Mesenchymal stem cell (in vitro differentiated cells and primary cell): ENCODE measurements at regions not wholly inside any gene's neighbourhood (a gene's known extent, or its start where the extent isn't known, plus 50 kb on each side); places are given as distances from the start of the nearest gene placed in this dataset.
"Not testable (repeated sequence)": the region's sequence is repeated elsewhere in the genome, so short reads cannot be mapped to it uniquely, and the experiment has no call there.

Source experiments
- DNase-seq: peaks from one replicate; pipeline ENCODE4 v3.0.0-alpha.2; 2013
- H2AFZ ChIP-seq: one replicate; pipeline ENCODE4 v1.6.1; 2013; ENCODE audit warnings: low read depth, mild to moderate bottlenecking, control low read depth, inconsistent platforms, low read length, moderate library complexity
- H2AK5ac ChIP-seq: 2 replicates; pipeline ENCODE4 v1.6.1; 2013; ENCODE audit warnings: low read length, moderate library complexity, mild to moderate bottlenecking, inconsistent platforms; ENCODE audit not compliant: severe bottlenecking
- H2BK120ac ChIP-seq: one replicate; pipeline ENCODE4 v1.6.1; 2013; ENCODE audit warnings: low read depth, mild to moderate bottlenecking, inconsistent platforms, low read length, moderate library complexity
- H2BK12ac ChIP-seq, 2 experiments: one replicate each; pipeline ENCODE4 v1.6.1; 2013; ENCODE audit warnings: inconsistent platforms in 2 of 2, low read length in 2 of 2, mild to moderate bottlenecking in 2 of 2, moderate library complexity in 2 of 2, control low read depth in 1 of 2
- H2BK15ac ChIP-seq: one replicate; pipeline ENCODE4 v1.6.1; 2013; ENCODE audit warnings: mild to moderate bottlenecking, low read depth, inconsistent platforms; ENCODE audit not compliant: poor library complexity, severe bottlenecking
- H2BK5ac ChIP-seq: 2 replicates; pipeline ENCODE4 v1.6.1; 2013; ENCODE audit warnings: low read depth, mild to moderate bottlenecking, low read length, control low read depth, inconsistent platforms; ENCODE audit not compliant: poor library complexity, severe bottlenecking
- H3K14ac ChIP-seq, 2 experiments: one replicate each; pipeline ENCODE4 v1.6.1; 2013; ENCODE audit warnings: inconsistent platforms in 2 of 2, low read length in 2 of 2, control low read depth in 1 of 2, mild to moderate bottlenecking in 1 of 2, moderate library complexity in 1 of 2
- H3K18ac ChIP-seq, 2 experiments: one replicate each; pipeline ENCODE4 v1.6.1; 2013; ENCODE audit warnings: inconsistent platforms in 2 of 2, low read length in 2 of 2, control low read depth in 1 of 2, low read depth in 1 of 2, mild to moderate bottlenecking in 1 of 2
- H3K23ac ChIP-seq, 2 experiments: one replicate each; pipeline ENCODE4 v1.6.1; 2013; ENCODE audit warnings: inconsistent platforms in 2 of 2, low read length in 2 of 2, mild to moderate bottlenecking in 2 of 2, moderate library complexity in 2 of 2, control low read depth in 1 of 2
- H3K27ac ChIP-seq: 2 replicates; pipeline ENCODE4 v1.5.1; 2013; ENCODE audit warnings: mild to moderate bottlenecking, moderate library complexity, low read length, control low read depth, inconsistent platforms; ENCODE audit not compliant: poor library complexity, severe bottlenecking
- H3K27me3 ChIP-seq, 2 experiments: 2 replicates each; pipeline versions ENCODE4 v1.6.1 to v1.7.0; 2013; ENCODE audit warnings: low read length in 2 of 2, mild to moderate bottlenecking in 2 of 2, moderate library complexity in 2 of 2, control low read depth in 1 of 2, inconsistent platforms in 1 of 2; ENCODE audit not compliant: control insufficient read depth in 1 of 2, insufficient read depth in 1 of 2
- H3K36me3 ChIP-seq, 2 experiments: 2 replicates each; pipeline versions ENCODE4 v1.6.1 to v1.7.0; 2013; ENCODE audit warnings: low read length in 2 of 2, control low read depth in 1 of 2, inconsistent platforms in 1 of 2, low read depth in 1 of 2, mild to moderate bottlenecking in 1 of 2; ENCODE audit not compliant: insufficient read depth in 2 of 2, control insufficient read depth in 1 of 2
- H3K4ac ChIP-seq, 2 experiments: one replicate each; pipeline ENCODE4 v1.6.1; 2013; ENCODE audit warnings: inconsistent platforms in 2 of 2, low read length in 2 of 2, mild to moderate bottlenecking in 2 of 2, moderate library complexity in 2 of 2, control low read depth in 1 of 2, low read depth in 1 of 2
- H3K4me1 ChIP-seq: 2 replicates; pipeline ENCODE4 v1.6.1; 2013; ENCODE audit warnings: low read depth, low read length, control low read depth; ENCODE audit not compliant: control insufficient read depth, insufficient read depth
- H3K4me2 ChIP-seq: 2 replicates; pipeline ENCODE4 v1.6.1; 2013; ENCODE audit warnings: low read length, mild to moderate bottlenecking, inconsistent platforms; ENCODE audit not compliant: poor library complexity, severe bottlenecking
- H3K4me3 ChIP-seq, 2 experiments: 2 replicates each; pipeline versions ENCODE4 v1.5.1 to v1.7.0; 2013; ENCODE audit warnings: low read length in 2 of 2, mild to moderate bottlenecking in 2 of 2, control low read depth in 1 of 2, low read depth in 1 of 2; ENCODE audit not compliant: insufficient read depth in 1 of 2
- H3K79me1 ChIP-seq: replicated peaks from 2 replicates; pipeline ENCODE4 v1.6.1; 2013; ENCODE audit warnings: mild to moderate bottlenecking, control low read depth, low read length, inconsistent platforms; ENCODE audit not compliant: poor library complexity, severe bottlenecking
- H3K9ac ChIP-seq: 2 replicates; pipeline ENCODE4 v1.7.0; 2013; ENCODE audit warnings: mild to moderate bottlenecking, low read length, moderate library complexity
- H3K9me3 ChIP-seq: 2 replicates; pipeline ENCODE4 v1.7.0; 2013; ENCODE audit warnings: mild to moderate bottlenecking, low read length; ENCODE audit not compliant: control insufficient read depth
- H4K8ac ChIP-seq: one replicate; pipeline ENCODE4 v1.6.1; 2013; ENCODE audit warnings: inconsistent platforms, mild to moderate bottlenecking, low read length, moderate library complexity
- H4K91ac ChIP-seq: one replicate; pipeline ENCODE4 v1.6.1; 2013; ENCODE audit warnings: mild to moderate bottlenecking, low read length, inconsistent platforms
- WGBS: methylation state at CpG from one replicate; pipeline ENCODE4 v1.1.7; 2013; ENCODE audit warnings: mixed read lengths; 5-methylcytosine and 5-hydroxymethylcytosine counted together

- not testable (repeated sequence) for H3K4me1 ChIP-seq, H3K79me1 ChIP-seq, H2AK5ac ChIP-seq, H3K27ac ChIP-seq, H4K91ac ChIP-seq, H2AFZ ChIP-seq, H3K14ac ChIP-seq, H3K4me3 ChIP-seq, H2BK12ac ChIP-seq, H3K36me3 ChIP-seq, H3K9ac ChIP-seq, H2BK15ac ChIP-seq, H3K4ac ChIP-seq, DNase-seq, H2BK5ac ChIP-seq, H3K18ac ChIP-seq, H4K8ac ChIP-seq, H3K23ac ChIP-seq, H3K9me3 ChIP-seq, H3K4me2 ChIP-seq, H2BK120ac ChIP-seq
- 20% methylated on average over 1 of the region's 1 CpG for WGBS
- H3K27me3 ChIP-seq, result peaks cover 0 to 14% of the 10 kb centered on the region in 2 experiments
These were observed 238.0 kb downstream of the ZNF621 start for GRCh38 chr3:40762771-40763170.

- no peak overlapping the region for H4K8ac ChIP-seq
- H3K9ac ChIP-seq, result no peak overlapping the region
- H3K14ac ChIP-seq, result no peak overlapping the region
These were observed 239.0 kb downstream of the ZNF621 start for GRCh38 chr3:40763807-40764206.

GRCh38 chr3:40764747-40765146, 240.0 kb downstream of the ZNF621 start:
- H2AK5ac ChIP-seq, result no peak overlapping the region
- H3K36me3 ChIP-seq, result no peaks in the 10 kb centered on the region
- H3K4ac ChIP-seq, result no peak overlapping the region
- no peak overlapping the region for H3K18ac ChIP-seq
- H3K27me3 ChIP-seq, result peaks cover 0 to 14% of the 10 kb centered on the region in 2 experiments
- no peak overlapping the region for H2AFZ ChIP-seq
- H3K4me3 ChIP-seq, result no peak overlapping the region
- no peak overlapping the region for H4K8ac ChIP-seq
- no peak overlapping the region for H2BK15ac ChIP-seq
- H3K14ac ChIP-seq, result no peak overlapping the region
- no peak overlapping the region for H3K4me2 ChIP-seq
- no peaks in the 10 kb centered on the region for H3K79me1 ChIP-seq
- H3K4me1 ChIP-seq, result no peaks in the 10 kb centered on the region
- no peak overlapping the region for H3K27ac ChIP-seq
- H3K9me3 ChIP-seq, result peaks cover 6% of the 10 kb centered on the region
- no peak overlapping the region for H2BK5ac ChIP-seq
- DNase-seq, result no peak
- no peak overlapping the region for H2BK120ac ChIP-seq
- no peak overlapping the region for H3K9ac ChIP-seq
- WGBS, result no CpG with 5 or more reads among the region's 2 CpGs
- H3K23ac ChIP-seq, result no peak overlapping the region
- H4K91ac ChIP-seq, result no peak overlapping the region
- no peak overlapping the region for H2BK12ac ChIP-seq

More at GRCh38 chr3:40763807-40764206, 239.0 kb downstream of the ZNF621 start:
- H2BK15ac ChIP-seq, result no peak overlapping the region
- DNase-seq, result no peak
- H3K27me3 ChIP-seq, result peaks cover 0 to 14% of the 10 kb centered on the region in 2 experiments
- H3K23ac ChIP-seq, result no peak overlapping the region
- no peaks in the 10 kb centered on the region for H3K36me3 ChIP-seq
- H2AFZ ChIP-seq, result no peak overlapping the region
- H2BK12ac ChIP-seq, result no peak overlapping the region
- no peak overlapping the region for H4K91ac ChIP-seq
- no peak overlapping the region for H3K4me3 ChIP-seq
- H2BK5ac ChIP-seq, result no peak overlapping the region
- no peak overlapping the region for H2BK120ac ChIP-seq
- no peak overlapping the region for H3K4ac ChIP-seq
- 86% methylated on average over 4 of the region's 4 CpGs for WGBS
- H3K18ac ChIP-seq, result no peak overlapping the region
- H3K9me3 ChIP-seq, result peaks cover 6% of the 10 kb centered on the region
- no peaks in the 10 kb centered on the region for H3K4me1 ChIP-seq
- H3K27ac ChIP-seq, result no peak overlapping the region
- H2AK5ac ChIP-seq, result no peak overlapping the region
- H3K79me1 ChIP-seq, result no peaks in the 10 kb centered on the region
- no peak overlapping the region for H3K4me2 ChIP-seq

- H3K4me1 ChIP-seq, result no peaks in the 10 kb centered on the region
- H3K4ac ChIP-seq, result no peak overlapping the region
These were observed 241.1 kb downstream of the ZNF621 start for GRCh38 chr3:40765884-40766283.

More at GRCh38 chr3:40765884-40766283, 241.1 kb downstream of the ZNF621 start:
- no peak overlapping the region for H2BK15ac ChIP-seq
- H3K9me3 ChIP-seq, result peaks cover 6% of the 10 kb centered on the region
- H2BK120ac ChIP-seq, result no peak overlapping the region
- H3K36me3 ChIP-seq, result no peaks in the 10 kb centered on the region
- peak overlapping the region; percentile 68 for H3K9ac ChIP-seq
- no peak overlapping the region for H3K18ac ChIP-seq
- DNase-seq, result no peak
- no peak overlapping the region for H3K27ac ChIP-seq
- no peak overlapping the region for H3K4me2 ChIP-seq
- H3K4me3 ChIP-seq, result peak overlapping the region in 1 of 2 experiments; percentile 73
- H4K8ac ChIP-seq, result no peak overlapping the region
- no peak overlapping the region for H4K91ac ChIP-seq
- no peaks in the 10 kb centered on the region for H3K79me1 ChIP-seq
- no peak overlapping the region for H2AK5ac ChIP-seq
- no peak overlapping the region for H3K23ac ChIP-seq
- H2BK12ac ChIP-seq, result no peak overlapping the region
- WGBS, result 87% methylated on average over 2 of the region's 3 CpGs
- no peak overlapping the region for H2AFZ ChIP-seq
- peaks cover 0 to 14% of the 10 kb centered on the region in 2 experiments for H3K27me3 ChIP-seq
- no peak overlapping the region for H2BK5ac ChIP-seq
- no peak overlapping the region for H3K14ac ChIP-seq
